HL-60 (cell line): ENCODE measurements at regions not wholly inside any gene's neighbourhood (a gene's known extent, or its start where the extent isn't known, plus 50 kb on each side); places are given as distances from the start of the nearest gene placed in this dataset.

Experiments
- DNase-seq, 2 experiments: peaks; one replicate each; pipeline ENCODE4 v3.0.0-alpha.2; 2010 to 2020; ENCODE audit warnings: low read depth in 1 of 2, low spot score in 1 of 2
- H3K27ac ChIP-seq: fragments of 250-450 bp; sonication (Bioruptor Pico); replicated peaks from 2 replicates; pipeline ENCODE4 v1.5.1; 2020; ENCODE audit warnings: mild to moderate bottlenecking, moderate library complexity
- H3K27me3 ChIP-seq: fragments of 250-450 bp; sonication (Bioruptor Pico); 2 replicates; pipeline ENCODE4 v1.5.1; 2021; ENCODE audit warnings: mild to moderate bottlenecking, moderate library complexity; ENCODE audit not compliant: insufficient read depth, poor library complexity, severe bottlenecking
- H3K4me3 ChIP-seq: replicated peaks from 2 replicates; pipeline ENCODE4 v1.5.1; 2011; ENCODE audit warnings: mild to moderate bottlenecking, control low read depth, low read length; ENCODE audit not compliant: insufficient read depth
- GABPA ChIP-seq: IDR thresholded peaks from 2 replicates; pipeline ENCODE4 v1.6.1; 2012; ENCODE audit warnings: low read depth
- POLR2AphosphoS5 ChIP-seq: IDR thresholded peaks from 2 replicates; pipeline ENCODE4 v1.6.1; 2012; ENCODE audit warnings: low read depth
- SPI1 ChIP-seq: IDR thresholded peaks from 2 replicates; pipeline ENCODE4 v1.6.1; 2012; ENCODE audit warnings: low read depth, mild to moderate bottlenecking, borderline replicate concordance
- TF ChIP-seq, protein P1 (sequence below): IDR thresholded peaks from 2 replicates; pipeline ENCODE4 v1.6.1; 2012; ENCODE audit warnings: low read depth; ENCODE audit not compliant: insufficient replicate concordance
- TF ChIP-seq, protein P2 (sequence below): IDR thresholded peaks from one replicate; pipeline ENCODE4 v1.5.1; 2011; ENCODE audit warnings: low read length, control low read depth, inconsistent platforms; ENCODE audit not compliant: insufficient read depth

DNA sequence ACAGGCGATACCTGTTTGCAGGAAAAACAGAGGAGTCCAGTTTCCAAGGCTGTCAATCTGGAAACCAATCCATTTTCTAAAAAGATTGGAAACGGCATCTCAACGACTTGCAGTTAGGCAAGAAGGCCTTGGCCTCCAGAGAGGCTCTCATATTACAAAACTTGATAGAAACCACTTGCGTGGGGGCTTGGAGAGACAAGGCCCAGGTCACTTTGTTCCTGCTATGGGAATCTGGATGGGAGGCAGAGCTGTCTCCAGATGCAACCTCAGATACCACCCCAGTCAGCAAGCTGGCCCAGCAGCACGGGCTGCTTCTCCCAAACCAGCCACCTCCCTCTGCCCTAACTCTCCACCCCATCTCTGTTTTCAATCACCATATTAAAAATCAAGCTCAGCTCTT lies 298.8 kb downstream of the TNS1 start:
- no peak for DNase-seq
- TF ChIP-seq, protein P1, sequence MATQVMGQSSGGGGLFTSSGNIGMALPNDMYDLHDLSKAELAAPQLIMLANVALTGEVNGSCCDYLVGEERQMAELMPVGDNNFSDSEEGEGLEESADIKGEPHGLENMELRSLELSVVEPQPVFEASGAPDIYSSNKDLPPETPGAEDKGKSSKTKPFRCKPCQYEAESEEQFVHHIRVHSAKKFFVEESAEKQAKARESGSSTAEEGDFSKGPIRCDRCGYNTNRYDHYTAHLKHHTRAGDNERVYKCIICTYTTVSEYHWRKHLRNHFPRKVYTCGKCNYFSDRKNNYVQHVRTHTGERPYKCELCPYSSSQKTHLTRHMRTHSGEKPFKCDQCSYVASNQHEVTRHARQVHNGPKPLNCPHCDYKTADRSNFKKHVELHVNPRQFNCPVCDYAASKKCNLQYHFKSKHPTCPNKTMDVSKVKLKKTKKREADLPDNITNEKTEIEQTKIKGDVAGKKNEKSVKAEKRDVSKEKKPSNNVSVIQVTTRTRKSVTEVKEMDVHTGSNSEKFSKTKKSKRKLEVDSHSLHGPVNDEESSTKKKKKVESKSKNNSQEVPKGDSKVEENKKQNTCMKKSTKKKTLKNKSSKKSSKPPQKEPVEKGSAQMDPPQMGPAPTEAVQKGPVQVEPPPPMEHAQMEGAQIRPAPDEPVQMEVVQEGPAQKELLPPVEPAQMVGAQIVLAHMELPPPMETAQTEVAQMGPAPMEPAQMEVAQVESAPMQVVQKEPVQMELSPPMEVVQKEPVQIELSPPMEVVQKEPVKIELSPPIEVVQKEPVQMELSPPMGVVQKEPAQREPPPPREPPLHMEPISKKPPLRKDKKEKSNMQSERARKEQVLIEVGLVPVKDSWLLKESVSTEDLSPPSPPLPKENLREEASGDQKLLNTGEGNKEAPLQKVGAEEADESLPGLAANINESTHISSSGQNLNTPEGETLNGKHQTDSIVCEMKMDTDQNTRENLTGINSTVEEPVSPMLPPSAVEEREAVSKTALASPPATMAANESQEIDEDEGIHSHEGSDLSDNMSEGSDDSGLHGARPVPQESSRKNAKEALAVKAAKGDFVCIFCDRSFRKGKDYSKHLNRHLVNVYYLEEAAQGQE = no peak
- no peak for TF ChIP-seq POLR2AphosphoS5
- no peak for TF ChIP-seq SPI1
- TF ChIP-seq GABPA = no peak
- Histone ChIP-seq H3K4me3 (no peak overlapping the region), H3K27me3 (peaks cover 5% of the 10 kb centered on the region), H3K27ac (no peak overlapping the region)

DNA sequence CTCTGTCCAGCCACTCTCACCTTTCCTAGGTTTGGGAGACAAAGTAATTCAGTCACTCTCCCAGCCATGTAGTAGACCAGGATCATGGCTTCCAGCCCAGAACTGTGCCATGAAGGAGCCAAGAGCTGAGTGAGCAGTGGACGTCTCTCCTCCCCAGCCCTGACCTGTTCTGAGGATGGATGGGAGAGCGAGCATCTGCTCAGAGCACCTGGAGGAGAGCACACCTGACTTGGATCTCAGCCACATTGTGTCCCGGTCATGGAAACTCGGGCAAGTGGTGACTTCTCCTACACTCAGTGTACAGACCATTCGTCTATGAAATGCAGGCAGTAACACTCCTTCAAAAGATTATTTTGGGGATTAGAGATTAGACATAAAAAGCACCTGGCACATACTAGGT lies 299.7 kb downstream of the TNS1 start:
- no peak overlapping the region for H3K4me3 ChIP-seq
- peaks cover 3% of the 10 kb centered on the region for H3K27me3 ChIP-seq
- no peak for DNase-seq
- H3K27ac ChIP-seq = no peak overlapping the region
- TF ChIP-seq, protein P1 = no peak
- TF ChIP-seq POLR2AphosphoS5 (no peak), GABPA (no peak), SPI1 (no peak)
- TF ChIP-seq, protein P2, sequence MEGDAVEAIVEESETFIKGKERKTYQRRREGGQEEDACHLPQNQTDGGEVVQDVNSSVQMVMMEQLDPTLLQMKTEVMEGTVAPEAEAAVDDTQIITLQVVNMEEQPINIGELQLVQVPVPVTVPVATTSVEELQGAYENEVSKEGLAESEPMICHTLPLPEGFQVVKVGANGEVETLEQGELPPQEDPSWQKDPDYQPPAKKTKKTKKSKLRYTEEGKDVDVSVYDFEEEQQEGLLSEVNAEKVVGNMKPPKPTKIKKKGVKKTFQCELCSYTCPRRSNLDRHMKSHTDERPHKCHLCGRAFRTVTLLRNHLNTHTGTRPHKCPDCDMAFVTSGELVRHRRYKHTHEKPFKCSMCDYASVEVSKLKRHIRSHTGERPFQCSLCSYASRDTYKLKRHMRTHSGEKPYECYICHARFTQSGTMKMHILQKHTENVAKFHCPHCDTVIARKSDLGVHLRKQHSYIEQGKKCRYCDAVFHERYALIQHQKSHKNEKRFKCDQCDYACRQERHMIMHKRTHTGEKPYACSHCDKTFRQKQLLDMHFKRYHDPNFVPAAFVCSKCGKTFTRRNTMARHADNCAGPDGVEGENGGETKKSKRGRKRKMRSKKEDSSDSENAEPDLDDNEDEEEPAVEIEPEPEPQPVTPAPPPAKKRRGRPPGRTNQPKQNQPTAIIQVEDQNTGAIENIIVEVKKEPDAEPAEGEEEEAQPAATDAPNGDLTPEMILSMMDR = no peak

DNA sequence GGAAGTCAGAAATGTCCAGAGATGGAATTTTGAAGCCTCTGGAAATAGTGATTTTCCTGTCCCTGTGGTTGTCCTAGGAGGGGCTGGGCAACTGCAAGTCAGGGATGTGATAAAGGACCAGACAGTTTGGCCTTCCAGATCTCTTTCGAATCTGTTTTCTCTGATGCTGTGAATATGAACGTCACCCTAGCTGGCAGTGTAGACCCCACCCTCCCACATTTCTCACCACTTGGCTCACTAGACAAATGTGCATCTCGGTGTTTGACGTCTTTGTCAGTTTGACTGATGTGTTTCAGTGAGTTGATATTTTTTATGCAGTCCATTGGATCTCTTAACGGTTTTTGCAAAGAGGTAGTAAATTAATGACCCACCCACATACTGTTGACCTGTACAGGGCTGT lies 301.2 kb downstream of the TNS1 start:
- Histone ChIP-seq H3K4me3 (no peak overlapping the region), H3K27me3 (peaks cover 3% of the 10 kb centered on the region), H3K27ac (no peak overlapping the region)
- DNase-seq = no peak
- TF ChIP-seq, protein P1 = no peak
- no peak for TF ChIP-seq POLR2AphosphoS5
- TF ChIP-seq GABPA = no peak
- TF ChIP-seq SPI1 = no peak
- TF ChIP-seq, protein P2 = no peak
